BLaER1 (cell line): ENCODE measurements at regions not wholly inside any gene's neighbourhood (a gene's known extent, or its start where the extent isn't known, plus 50 kb on each side); places are given as distances from the start of the nearest gene placed in this dataset.

Source experiments
- H3K27ac ChIP-seq: shearing (Covaris generic); formaldehyde crosslinking; 2 replicates; pipeline ENCODE4 v1.8.1; 2022
- H3K27me3 ChIP-seq: shearing (Covaris generic); formaldehyde crosslinking; 2 replicates; pipeline ENCODE4 v1.8.1; 2022
- H3K36me3 ChIP-seq: shearing (Covaris generic); formaldehyde crosslinking; 2 replicates; pipeline ENCODE4 v1.8.1; 2022
- H3K4me1 ChIP-seq: shearing (Covaris generic); formaldehyde crosslinking; 2 replicates; pipeline ENCODE4 v1.8.1; 2022
- H3K4me2 ChIP-seq: shearing (Covaris generic); formaldehyde crosslinking; 2 replicates; pipeline ENCODE4 v1.8.1; 2022
- H3K4me3 ChIP-seq: shearing (Covaris generic); formaldehyde crosslinking; 2 replicates; pipeline ENCODE4 v1.8.1; 2022
- H3K9ac ChIP-seq: shearing (Covaris generic); formaldehyde crosslinking; 2 replicates; pipeline ENCODE4 v1.8.1; 2022
- H3K9me3 ChIP-seq: shearing (Covaris generic); formaldehyde crosslinking; 2 replicates; pipeline ENCODE4 v1.8.1; 2022
- H4K20me1 ChIP-seq: shearing (Covaris generic); formaldehyde crosslinking; 2 replicates; pipeline ENCODE4 v1.8.1; 2022
- Cebpa-rat ChIP-seq: shearing (Covaris generic); IDR thresholded peaks from 2 replicates; pipeline ENCODE4 v1.8.1; 2022

DNA sequence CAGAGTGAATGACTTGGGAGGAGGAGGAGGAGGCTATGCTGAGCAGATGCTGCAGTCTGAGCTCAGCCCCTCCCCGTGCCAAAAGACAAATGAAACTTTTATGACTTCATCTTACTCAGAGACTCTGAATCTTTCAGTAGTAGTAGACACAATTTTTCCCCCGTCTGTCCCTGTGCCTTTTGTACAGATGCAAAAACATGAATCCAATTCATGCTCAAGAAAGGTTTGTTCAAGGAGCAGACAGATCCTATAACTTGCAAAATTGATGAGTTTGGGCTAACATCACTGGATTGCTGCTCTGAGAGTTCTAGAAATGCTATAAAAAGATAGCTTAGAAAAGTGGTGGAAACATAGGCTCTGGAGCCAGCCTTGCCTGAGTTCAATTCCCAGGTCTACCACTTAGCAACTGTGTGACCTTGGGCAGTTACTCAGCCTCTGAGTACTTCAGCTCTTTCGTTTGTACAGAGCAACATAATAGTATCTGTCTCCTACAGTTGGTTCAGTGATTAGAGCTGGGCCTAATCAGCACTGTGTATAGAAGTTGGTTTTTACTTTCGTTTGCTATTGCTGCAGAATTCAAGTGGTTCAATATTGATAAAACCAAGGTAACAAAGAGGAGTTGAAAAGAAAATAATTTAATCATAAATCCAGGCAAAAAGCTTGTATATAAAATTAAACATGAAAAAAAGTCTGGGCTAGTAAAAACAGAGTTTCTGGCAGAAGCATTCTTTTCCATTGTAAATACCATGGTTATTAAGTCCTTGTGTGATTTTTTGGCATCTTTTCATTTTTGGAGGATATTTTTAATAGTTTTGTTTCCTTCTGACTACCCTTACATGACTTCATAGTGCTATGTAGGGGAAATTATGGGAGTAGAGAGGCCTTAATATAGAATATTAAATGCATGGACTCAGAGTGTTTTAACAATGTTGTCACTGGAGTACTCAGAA is 174.2 kb upstream of the ZNF32 start:
- H3K27ac ChIP-seq, result no peak overlapping the region
- H3K4me1 ChIP-seq, result peaks cover 24% of the 10 kb centered on the region
- no peaks in the 10 kb centered on the region for H3K36me3 ChIP-seq
- no peak for TF ChIP-seq Cebpa-rat
- no peaks in the 10 kb centered on the region for H4K20me1 ChIP-seq
- no peak overlapping the region for H3K4me2 ChIP-seq
- H3K4me3 ChIP-seq, result no peak overlapping the region
- H3K9ac ChIP-seq, result no peak overlapping the region
- H3K27me3 ChIP-seq, result no peaks in the 10 kb centered on the region
- H3K9me3 ChIP-seq, result no peaks in the 10 kb centered on the region; the same call in none of the 2 replicates

DNA sequence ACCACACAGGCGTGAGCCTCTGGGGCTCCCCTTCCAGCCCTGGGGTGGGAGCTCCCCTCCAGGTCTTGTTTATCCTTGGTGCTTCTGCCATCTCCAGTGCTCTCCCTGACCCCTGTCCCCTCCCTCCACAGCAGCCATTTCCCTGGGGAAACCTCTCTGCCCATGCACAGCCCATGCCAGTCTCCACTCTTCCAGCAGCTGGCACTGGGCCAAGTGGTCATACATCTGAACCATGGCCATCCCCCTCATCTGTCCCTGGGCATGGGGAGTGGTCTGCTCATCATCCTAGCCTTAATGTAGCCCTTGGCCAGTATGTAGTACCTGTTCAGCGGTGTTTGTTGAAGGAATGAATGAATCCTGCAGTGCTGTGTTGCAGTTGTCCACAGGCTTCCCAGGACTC is 172.4 kb upstream of the ZNF32 start:
- Histone ChIP-seq H3K4me1 (peaks cover 42% of the 10 kb centered on the region), H3K4me2 (peak overlapping the region; percentile 51), H4K20me1 (no peaks in the 10 kb centered on the region), H3K9ac (no peak overlapping the region), H3K36me3 (no peaks in the 10 kb centered on the region), H3K27me3 (no peaks in the 10 kb centered on the region), H3K4me3 (no peak overlapping the region), H3K27ac (no peak overlapping the region), H3K9me3 (no peaks in the 10 kb centered on the region; the same call in none of the 2 replicates)
- no peak for TF ChIP-seq Cebpa-rat

DNA sequence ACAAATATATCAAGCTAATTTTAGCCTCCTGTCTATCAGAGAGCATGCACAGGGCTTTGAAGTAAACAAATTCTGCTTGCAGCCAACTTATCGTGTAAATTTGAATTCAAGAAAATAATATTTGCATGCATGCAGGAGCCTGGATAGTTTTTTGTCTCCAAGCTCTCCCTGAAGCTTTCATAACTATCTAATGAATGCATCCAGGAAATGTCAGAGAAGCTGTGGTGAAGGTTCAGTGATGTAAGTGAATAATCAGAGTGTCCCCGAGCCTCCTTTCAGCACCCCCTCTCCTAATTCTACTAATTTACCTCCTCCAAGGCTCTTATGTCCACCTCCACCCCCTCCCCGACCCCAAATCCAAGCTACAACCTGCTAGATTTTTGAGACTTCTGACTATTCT is 172.0 kb upstream of the ZNF32 start:
- TF ChIP-seq Cebpa-rat, result no peak
- Histone ChIP-seq H3K4me2 (peak overlapping the region; percentile 51), H3K9me3 (no peaks in the 10 kb centered on the region; the same call in none of the 2 replicates), H3K9ac (no peak overlapping the region), H3K36me3 (no peaks in the 10 kb centered on the region), H3K27me3 (no peaks in the 10 kb centered on the region), H3K4me1 (peaks cover 46% of the 10 kb centered on the region), H4K20me1 (no peaks in the 10 kb centered on the region), H3K27ac (no peak overlapping the region), H3K4me3 (no peak overlapping the region)

DNA sequence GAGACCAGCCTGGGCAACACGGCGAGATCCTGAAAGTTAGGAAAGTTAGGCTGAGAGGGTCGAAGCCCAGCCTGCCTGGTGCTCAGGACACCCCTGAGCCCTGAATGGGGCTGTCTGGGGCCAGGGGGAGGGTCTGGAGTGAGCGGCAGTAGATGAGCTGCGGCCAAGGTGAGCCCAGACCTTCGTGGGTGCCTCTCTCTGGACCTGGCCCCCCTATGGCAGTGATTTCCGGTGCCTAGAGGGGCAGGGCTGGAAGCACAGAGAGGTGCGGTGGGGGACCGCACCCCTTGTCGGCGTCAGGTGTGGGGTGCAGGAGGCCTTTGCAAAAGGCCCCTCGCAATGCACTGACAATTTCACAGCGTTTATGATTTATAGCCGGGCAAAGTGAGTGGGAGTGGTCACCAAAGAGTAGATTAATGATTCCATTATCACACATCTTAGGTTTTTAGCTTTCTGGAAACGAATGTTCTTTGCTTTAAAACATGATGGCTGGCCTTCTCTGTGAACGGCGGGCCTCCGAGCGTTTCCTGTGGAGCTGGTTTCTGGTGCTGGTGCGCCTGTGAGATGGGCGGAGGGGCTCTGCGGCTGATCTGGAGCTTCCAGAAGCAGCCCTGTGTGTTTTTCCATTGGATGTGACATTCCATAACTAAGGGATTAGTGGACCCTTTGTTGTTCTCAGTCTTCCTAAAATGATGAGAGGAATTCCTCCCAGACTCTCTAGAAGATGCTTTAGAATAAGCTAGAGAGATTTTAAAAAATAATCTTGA is 171.0 kb upstream of the ZNF32 start:
- Histone ChIP-seq H3K27ac (no peak overlapping the region), H3K4me1 (peaks cover 57% of the 10 kb centered on the region), H3K36me3 (no peaks in the 10 kb centered on the region), H3K27me3 (no peaks in the 10 kb centered on the region), H4K20me1 (no peaks in the 10 kb centered on the region), H3K9ac (no peak overlapping the region), H3K9me3 (no peaks in the 10 kb centered on the region; the same call in 1 of the 2 replicates), H3K4me2 (no peak overlapping the region), H3K4me3 (no peak overlapping the region)
- TF ChIP-seq Cebpa-rat, result no peak

DNA sequence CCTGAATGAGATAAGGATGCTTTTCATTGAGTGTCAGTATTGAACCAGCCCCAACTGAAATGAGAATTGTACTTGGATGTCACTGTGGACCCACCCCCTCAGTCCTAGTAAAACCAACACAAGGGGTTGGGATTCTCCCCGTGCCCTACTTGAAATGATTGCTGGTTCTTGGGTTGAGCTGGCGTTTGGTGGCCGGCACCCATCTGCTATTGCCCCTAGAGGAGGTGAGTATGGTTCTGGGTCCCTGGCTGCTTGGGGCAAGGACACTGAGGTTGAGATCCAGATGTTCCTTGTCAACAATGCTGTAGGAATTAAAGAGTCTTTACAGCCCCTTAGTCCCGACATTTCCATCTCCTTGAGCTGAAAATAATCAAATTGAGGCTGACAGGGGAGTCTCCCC is 170.0 kb upstream of the ZNF32 start:
- Histone ChIP-seq H3K9me3 (no peaks in the 10 kb centered on the region), H3K4me3 (no peak overlapping the region), H3K27ac (no peak overlapping the region), H3K4me2 (0 out of 2 replicates have a peak overlapping the region, but pooled peaks have one; percentile 11), H4K20me1 (no peaks in the 10 kb centered on the region), H3K27me3 (no peaks in the 10 kb centered on the region), H3K36me3 (no peaks in the 10 kb centered on the region), H3K4me1 (peaks cover 62% of the 10 kb centered on the region), H3K9ac (no peak overlapping the region)
- no peak for TF ChIP-seq Cebpa-rat

DNA sequence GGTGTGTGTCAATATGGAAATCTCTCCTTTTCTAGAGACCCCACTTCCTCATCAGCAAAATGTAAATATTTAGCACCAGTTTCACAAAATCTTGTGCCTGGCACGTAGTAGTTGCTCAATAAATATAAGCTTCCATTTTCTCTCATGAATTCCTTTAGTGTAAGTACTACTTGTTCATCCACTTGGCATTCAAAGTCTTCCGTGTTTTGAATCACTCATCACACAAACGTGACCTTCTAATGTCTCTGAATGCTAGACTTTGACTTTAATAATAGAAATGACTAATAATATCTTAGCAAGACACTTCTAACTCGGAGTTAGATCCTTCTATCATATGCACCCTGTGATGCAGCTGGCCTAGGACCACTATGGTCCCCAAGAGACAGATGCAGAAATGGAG is 168.7 kb upstream of the ZNF32 start:
- H3K36me3 ChIP-seq, result no peaks in the 10 kb centered on the region
- H3K4me1 ChIP-seq, result peaks cover 62% of the 10 kb centered on the region
- no peak overlapping the region for H3K9ac ChIP-seq
- H3K27me3 ChIP-seq, result no peaks in the 10 kb centered on the region
- H3K4me3 ChIP-seq, result no peak overlapping the region
- TF ChIP-seq Cebpa-rat, result no peak
- no peak overlapping the region for H3K27ac ChIP-seq
- H3K9me3 ChIP-seq, result no peaks in the 10 kb centered on the region
- no peaks in the 10 kb centered on the region for H4K20me1 ChIP-seq
- H3K4me2 ChIP-seq, result peak overlapping the region; percentile 76

DNA sequence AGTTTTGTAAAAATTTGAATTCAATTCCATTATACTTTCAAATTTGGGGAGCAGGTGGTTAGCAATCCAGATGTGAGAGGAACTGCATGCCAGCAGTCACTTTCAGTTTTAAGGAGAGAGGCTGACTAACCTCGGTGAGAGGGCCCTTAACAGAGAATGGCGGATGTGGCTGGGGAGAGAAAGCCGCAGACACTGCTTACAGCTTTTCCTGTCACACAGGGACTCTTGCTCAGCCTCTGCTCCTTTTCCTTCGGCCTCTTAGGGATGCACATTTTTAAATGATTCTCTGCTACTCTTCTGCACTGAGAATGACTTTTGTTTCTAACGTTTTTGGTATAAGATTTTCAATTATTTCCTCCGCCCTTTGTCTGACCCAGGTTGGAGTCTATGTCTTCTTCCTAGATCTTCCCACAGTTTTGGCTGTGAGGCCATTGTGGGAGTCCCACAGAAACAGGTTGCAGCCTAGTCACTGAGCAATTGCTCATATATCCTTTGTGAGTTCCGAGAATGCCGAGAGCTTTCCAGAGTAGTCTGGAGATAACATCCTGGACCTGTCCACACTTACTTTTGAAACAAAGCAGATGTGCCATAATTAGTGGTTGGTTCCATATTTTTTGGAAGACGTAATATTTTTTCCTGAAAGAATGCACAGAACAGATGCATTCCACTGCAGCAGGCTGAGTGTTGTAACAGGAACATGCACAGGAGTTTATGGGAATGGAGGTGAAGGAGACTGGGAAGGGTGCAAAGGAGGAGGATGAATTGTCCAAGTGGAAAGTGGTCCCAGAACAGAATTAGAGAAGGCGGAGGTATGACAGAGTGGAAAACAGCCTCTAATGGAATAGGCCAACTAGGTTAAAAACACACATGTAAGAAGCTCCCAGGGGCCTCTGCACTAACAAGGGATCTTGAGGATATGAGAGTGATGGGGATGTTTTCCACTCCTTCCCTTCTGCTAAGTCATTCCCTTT is 168.0 kb upstream of the ZNF32 start:
- H4K20me1 ChIP-seq, result no peaks in the 10 kb centered on the region
- no peaks in the 10 kb centered on the region for H3K9me3 ChIP-seq
- H3K4me2 ChIP-seq, result peak overlapping the region; percentile 76
- H3K36me3 ChIP-seq, result no peaks in the 10 kb centered on the region
- H3K27ac ChIP-seq, result no peak overlapping the region
- no peaks in the 10 kb centered on the region for H3K27me3 ChIP-seq
- no peak for TF ChIP-seq Cebpa-rat
- no peak overlapping the region for H3K9ac ChIP-seq
- H3K4me3 ChIP-seq, result no peak overlapping the region
- H3K4me1 ChIP-seq, result peaks cover 62% of the 10 kb centered on the region

DNA sequence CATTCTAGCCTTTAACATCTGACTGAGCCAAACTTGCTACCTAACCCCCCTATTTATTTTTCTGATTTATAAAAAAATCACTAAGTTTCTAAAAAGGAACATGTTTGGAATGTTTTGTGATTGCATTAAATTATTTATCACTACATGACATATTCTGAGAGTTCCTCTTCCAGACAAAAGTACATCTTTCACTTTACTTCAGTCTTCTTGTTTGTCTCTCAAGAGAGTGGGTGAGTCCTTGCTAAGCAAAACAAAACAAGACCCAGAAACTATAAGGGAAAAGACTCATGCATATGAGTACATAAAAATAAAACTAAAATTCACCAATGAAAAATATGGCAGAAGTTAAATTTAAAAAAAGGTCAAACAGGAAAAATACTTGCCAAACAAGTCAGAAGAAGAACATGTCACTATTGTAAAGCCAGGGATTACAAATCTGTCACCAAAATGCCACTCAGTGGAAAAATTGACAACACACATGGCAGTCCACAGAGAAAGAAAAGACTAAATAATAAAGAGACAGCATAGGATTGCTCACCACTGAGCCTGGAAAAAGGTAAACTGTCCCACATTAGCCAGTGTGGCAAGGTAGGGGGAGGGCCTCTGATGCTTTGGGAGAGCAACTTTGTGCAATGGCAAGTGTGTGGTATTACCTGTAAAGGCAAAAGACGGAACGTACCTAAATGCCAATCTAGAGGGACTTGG is 166.7 kb upstream of the ZNF32 start:
- TF ChIP-seq Cebpa-rat, result no peak
- Histone ChIP-seq H3K9ac (no peak overlapping the region), H3K9me3 (no peaks in the 10 kb centered on the region), H3K4me3 (no peak overlapping the region), H3K27ac (0 out of 2 replicates have a peak overlapping the region, but pooled peaks have one; percentile 39), H3K36me3 (no peaks in the 10 kb centered on the region), H3K4me2 (peak overlapping the region; percentile 76), H3K4me1 (peaks cover 63% of the 10 kb centered on the region), H4K20me1 (no peaks in the 10 kb centered on the region), H3K27me3 (no peaks in the 10 kb centered on the region)
